ENCODE measurements at regions not wholly inside any gene's neighbourhood (a gene's known extent, or its start where the extent isn't known, plus 50 kb on each side); places are given as distances from the start of the nearest gene placed in this dataset.

DNA sequence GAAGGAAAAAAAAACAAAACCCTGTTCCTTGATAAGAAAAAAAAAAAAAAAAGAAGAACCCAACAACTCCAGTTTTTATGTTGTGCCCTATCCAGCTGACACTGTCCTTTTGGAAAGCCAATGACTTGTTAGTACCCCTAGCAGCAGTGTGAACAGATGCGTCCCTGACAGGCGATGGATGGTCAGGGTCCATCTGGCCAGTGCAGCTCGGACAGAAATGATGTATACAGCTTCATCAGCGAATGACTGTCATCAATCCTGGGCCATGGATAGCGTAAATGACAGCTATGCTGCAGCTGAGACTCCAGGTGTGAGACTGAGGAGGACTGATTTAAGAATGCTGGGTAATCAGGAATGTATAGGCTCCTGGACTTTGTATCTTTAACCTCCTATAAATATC lies 318.8 kb upstream of the FIGN start:
- intact Hi-C loops (cut with DNase I): no loop called here
- no peak for DNase-seq (ENCODE audit: low spot score)

- DNase-seq (ENCODE audit: low spot score): no peak
- intact Hi-C loops (cut with DNase I): no loop called here
Observed at GRCh38 chr2:164053021-164053420, 317.2 kb upstream of the FIGN start.

- intact Hi-C loops (cut with DNase I): no loop called here
- no peak for DNase-seq (ENCODE audit: low spot score)
Observed at GRCh38 chr2:164052006-164052405, 316.2 kb upstream of the FIGN start.

DNA sequence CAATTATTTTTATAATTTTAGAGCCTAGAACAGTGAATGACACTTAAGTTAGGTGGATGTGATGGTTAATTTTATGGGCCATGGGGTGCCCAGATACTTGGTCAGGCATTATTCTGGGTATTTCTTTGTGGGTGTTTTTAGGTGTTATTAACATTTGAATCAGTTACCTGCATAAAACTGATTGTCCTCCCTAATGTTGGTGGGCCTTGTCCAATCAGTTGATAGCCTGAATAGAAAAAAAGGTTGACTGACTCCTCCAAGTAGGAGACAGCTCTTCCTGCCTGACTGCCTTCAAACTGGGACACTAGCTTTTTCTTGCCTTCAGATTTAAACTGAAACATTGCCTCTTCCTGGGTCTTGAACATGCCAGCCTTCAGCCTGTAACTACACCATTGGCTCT lies 312.9 kb upstream of the FIGN start:
- intact Hi-C loops (cut with DNase I): no loop called here
- no peak for DNase-seq (ENCODE audit: low spot score)

DNA sequence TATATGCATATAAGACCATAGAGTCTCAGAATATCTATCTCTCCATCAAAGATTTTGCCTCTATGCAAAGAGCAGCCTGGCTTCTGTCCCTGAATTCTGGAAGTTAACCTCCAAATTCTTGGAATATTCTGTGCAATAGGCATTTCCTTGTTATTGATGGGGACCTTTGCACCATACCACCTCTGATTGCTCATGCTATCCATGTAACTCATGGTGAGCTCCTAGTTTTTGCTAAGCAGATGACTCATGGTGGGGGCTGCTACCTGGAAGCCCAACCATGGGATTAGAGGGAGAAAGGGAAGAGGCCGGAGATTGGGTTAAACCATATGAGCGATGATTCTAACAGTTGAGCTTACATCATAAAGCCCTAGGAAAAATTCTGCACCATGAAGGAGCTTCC lies 310.2 kb upstream of the FIGN start:
- DNase-seq (ENCODE audit: low spot score): no peak
- intact Hi-C loops (cut with DNase I): no loop called here

DNA sequence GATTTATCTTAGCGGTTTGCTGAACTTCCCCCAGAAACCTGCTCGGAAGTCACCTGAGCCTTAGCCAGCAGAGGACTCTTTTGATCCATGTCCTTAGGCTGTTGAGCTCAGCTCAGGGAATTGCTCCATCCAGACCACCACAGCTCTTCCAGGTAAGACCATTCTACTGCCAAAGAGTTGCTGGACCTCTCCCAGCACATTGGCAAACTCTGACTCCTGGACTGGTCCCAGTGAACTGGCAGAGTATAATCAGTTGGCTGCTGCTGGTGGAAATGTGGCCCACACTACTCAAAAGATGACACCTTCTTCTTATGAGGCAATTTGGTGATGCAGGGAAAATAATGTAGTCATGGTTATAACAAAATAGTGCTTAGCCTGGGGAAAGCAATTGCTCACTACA lies 308.8 kb upstream of the FIGN start:
- intact Hi-C loops (cut with DNase I): no loop called here
- DNase-seq (ENCODE audit: low spot score): no peak

DNA sequence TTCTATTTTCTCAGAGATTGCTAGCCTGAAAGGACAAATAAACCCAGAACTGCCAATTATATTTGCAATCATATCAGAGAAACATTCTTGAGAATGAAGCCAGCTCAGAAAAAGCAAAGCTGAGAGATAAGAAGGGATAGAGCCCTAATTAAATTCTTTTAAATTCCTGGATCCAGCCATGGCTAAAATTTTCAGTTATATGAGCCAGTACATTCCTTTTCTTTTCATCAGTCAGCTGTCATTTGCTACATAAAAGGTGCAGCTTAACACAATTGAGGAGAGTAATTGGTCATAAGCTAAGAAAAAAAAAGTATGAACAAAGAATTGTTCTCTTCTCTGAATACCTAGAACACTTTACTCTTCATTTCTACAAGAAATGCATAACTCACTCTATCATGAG lies 303.5 kb upstream of the FIGN start:
- intact Hi-C loops (cut with DNase I): no loop called here
- DNase-seq (ENCODE audit: low spot score): no peak

- no peak for DNase-seq (ENCODE audit: low spot score)
- intact Hi-C loops (cut with DNase I): loop anchor here in 1 of 2 donors (2.0 kb wide), 1 partner anchor 78 kb away; no protein-coding TSS in a partner anchor
Observed at GRCh38 chr2:164032995-164033394, 297.2 kb upstream of the FIGN start.

DNA sequence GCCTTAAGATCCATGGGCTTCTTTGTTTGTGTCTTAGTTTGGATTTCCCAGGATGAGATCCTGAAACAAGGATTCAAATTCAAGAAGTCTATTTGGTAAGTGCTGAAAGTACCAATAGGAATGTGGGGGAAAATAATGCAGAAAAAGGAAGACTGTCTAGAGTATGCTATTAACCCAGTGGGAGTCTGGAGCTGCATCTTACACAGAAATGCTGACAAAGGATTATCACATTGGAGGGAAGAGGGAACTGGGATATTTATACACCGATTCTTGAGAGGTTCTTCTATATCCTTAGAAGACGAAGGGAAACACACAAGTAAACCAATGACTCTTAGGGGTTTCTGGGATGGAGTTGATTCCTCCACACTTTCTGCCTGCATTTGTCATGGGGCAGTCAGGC lies 294.8 kb upstream of the FIGN start:
- no peak for DNase-seq (ENCODE audit: low spot score)
- intact Hi-C loops (cut with DNase I): no loop called here

DNA sequence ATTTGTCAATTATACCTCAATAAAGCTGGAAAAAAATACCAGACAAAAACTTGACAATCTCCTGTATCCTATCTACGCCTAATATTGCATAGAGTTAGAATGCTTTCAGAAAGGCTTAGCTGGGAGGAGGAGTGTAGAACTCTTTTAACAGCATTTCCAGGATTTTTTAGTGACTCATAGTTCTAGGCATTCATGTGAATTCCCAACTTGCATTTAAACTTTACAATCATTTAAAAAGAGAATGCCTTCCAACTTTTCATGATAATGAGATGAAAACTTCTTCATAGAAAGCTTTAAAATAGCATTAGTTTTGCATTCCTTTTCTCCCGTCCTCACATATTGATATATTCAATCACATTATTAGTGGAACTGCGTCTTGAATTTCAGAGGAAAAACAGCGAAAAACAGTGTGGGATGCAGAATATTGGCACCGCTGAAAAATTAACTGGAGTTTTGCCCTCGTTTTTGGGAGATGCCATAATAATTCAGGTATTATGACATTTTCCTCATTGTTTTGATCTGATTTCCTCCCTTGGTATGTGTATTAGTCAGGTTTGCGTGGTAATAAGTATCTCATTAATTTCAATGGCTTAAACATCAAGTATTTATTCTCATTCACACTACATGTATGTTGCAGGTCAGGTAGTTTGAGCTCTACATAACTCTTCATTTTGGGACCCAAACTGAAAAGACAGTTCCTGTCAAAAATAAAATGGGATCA lies 293.2 kb upstream of the FIGN start:
- DNase-seq (ENCODE audit: low spot score): no peak
- intact Hi-C loops (cut with DNase I): no loop called here

- no peak for DNase-seq (ENCODE audit: low spot score)
- intact Hi-C loops (cut with DNase I): no loop called here
Observed at GRCh38 chr2:164024396-164024795, 288.6 kb upstream of the FIGN start.

GRCh38 chr2:164023896-164024295 lies 288.1 kb upstream of the FIGN start:
- no peak for DNase-seq (ENCODE audit: low spot score)
- intact Hi-C loops (cut with DNase I): no loop called here

DNA sequence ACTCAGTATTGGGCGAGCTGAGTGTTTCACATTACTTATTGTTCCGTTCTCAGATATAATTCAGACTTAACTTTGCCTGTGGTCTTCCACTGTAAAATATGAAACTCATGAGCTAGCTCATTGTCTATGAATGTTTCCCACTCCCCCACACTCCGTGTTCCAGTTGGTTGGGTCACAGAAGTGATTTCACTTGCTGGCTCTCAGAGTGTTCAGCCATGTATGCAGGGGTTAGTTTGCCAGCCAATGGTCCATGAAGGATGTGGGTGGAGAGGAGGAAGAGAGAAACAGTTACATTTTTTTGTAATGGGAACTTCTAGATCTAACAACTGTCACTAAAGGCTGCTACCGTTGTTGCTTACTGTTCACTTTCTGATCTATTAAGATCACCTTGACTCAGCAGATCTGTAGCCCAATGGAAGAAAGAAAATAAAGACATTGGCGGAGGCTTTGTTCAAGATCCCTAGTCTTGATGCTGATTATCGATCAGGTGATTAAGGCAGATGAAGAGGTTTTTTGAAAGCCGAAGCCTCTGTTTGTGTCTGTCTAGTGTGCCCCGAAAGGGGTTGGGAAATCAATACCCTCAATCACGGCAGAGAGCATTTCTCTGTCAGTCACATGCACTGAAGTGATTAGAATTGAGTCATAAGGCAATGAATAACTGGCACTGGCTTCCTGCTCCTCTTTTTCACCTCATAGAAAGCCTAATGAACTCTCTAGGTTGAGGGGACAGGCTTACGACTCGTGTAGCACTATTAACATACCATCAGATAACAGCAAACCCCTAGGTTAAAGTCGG lies 279.7 kb upstream of the FIGN start:
- peak; percentile 64 for DNase-seq (ENCODE audit: low spot score)
- intact Hi-C loops (cut with DNase I): no loop called here

- intact Hi-C loops (cut with DNase I): no loop called here
- no peak for DNase-seq (ENCODE audit: low spot score)
Observed at GRCh38 chr2:164014791-164015190, 279.0 kb upstream of the FIGN start.

DNA sequence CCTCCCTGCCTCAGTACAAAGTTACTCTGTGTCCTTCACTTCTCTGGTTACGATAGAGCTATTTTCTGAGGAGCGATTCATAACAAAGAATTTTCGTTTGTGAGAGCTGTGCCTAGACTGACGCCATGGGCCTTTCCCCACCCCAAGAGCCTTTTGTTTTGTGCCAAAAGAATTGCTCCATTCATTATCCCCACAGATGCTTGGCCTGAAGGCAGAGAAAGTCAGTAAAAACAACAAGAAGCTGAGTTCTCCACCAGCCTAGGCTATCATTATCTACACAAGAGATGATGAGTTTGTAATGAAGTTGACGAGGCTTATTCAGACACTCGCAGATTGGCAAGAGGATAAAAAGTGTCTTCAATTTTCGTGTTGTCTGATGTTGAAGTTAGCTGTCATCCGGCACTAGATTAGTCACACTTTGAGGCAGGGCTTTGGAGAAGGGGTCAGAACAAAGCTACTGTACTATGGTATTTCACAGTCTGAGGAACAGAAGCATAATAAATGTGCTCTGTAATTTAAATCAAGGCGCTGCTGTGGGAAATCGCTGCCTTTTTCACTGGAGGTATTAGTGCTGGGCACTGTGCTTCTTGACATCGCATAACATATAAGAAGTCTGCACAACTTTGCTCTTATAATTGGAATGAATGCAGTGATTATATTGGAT lies 278.4 kb upstream of the FIGN start:
- intact Hi-C loops (cut with DNase I): no loop called here
- DNase-seq (ENCODE audit: low spot score): peak; percentile 84

- no peak for DNase-seq (ENCODE audit: low spot score)
Observed at GRCh38 chr2:164012581-164012980, 276.8 kb upstream of the FIGN start.

DNA sequence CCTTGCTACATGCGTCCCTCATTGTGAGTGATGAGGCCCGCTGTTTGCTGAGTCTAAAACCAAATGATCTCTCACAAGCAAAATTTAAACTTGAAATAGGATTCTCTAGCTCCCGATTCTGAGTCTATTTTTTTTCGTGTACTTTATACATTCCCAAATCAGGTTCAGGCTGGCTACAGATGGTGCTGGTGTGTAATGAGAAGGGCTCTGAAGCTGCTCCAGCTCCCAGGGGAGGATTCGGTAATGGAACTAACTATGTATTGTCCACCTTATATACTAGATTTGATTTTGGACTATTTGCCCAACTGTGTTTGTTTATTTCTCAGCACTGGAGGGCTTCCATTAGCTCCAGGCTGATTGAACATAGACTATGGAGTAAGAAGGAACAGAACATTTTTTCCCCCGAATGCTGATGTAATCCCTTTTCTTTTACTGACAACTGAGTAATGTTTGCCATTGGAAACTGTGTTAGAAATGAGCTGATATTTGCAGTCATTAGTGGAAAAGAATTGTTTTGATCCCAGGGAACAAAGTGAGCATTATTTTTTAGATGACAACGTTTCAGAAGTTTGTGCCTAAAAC lies 274.0 kb upstream of the FIGN start:
- DNase-seq (ENCODE audit: low spot score): no peak
- intact Hi-C loops (cut with DNase I): no loop called here

More at GRCh38 chr2:164012581-164012980, 276.8 kb upstream of the FIGN start:
- intact Hi-C loops (cut with DNase I): no loop called here

DNA sequence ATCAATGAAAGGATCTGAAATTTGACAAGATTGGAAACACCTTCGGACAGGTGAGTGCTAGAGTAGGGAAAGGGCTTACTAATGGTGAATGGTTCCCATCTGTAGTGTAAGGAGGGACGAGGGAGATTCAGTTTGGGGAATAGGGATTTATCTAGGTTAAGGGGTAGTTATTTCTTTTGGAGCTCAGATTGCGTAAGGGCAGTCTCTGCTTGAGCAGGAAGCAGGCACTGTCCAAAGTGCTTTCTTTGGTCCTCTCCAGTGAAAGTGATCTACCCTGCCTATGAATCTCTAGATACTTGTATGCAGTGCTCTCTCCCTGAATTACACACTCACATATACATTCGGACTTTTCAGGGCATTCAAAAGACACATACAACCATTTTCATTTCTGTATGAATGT lies 272.9 kb upstream of the FIGN start:
- intact Hi-C loops (cut with DNase I): no loop called here
- DNase-seq (ENCODE audit: low spot score): no peak

- intact Hi-C loops (cut with DNase I): no loop called here
- no peak for DNase-seq (ENCODE audit: low spot score)
Observed at GRCh38 chr2:164006704-164007103, 270.9 kb upstream of the FIGN start.

GRCh38 chr2:164000176-164000575 lies 264.4 kb upstream of the FIGN start:
- DNase-seq (ENCODE audit: low spot score): no peak
- intact Hi-C loops (cut with DNase I): no loop called here

Data from posterior vena cava (tissue), 2 donors.